HUDEP-2 (cell line): ENCODE measurements at regions not wholly inside any gene's neighbourhood (a gene's known extent, or its start where the extent isn't known, plus 50 kb on each side); places are given as distances from the start of the nearest gene placed in this dataset.

Source experiments
- DNase-seq, 76 experiments: peaks; one replicate each; lab custom pipeline; 2025; ENCODE audit not compliant: unreplicated experiment in 76 of 76; lab: John Stamatoyannopoulos, UW

- DNase-seq, result no peak
These were observed 336.9 kb upstream of the NR3C2 start for GRCh38 chr4:148778980-148779675.

DNA sequence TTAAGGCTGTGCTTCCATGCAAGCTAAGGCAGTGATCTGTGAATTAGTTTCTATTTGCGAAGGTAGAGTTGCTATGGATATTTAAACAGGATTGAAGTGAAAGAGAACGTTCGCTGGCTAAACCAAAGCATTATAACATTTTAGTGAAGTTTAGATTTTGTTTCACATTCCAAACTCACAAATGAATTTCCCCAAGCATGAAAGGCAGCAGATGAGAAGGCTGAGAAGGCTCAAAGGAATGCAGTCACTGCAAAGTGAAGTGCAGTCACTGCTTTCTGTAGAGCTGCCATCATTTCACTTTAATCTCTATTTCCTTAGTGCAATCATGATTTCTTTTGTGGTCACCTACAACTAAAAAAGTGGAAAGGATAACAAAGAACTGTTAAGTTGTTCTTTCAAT is 334.7 kb upstream of the NR3C2 start:
- no peak for DNase-seq

- DNase-seq, result no peak
These were observed 331.9 kb upstream of the NR3C2 start for GRCh38 chr4:148774134-148774533.

DNA sequence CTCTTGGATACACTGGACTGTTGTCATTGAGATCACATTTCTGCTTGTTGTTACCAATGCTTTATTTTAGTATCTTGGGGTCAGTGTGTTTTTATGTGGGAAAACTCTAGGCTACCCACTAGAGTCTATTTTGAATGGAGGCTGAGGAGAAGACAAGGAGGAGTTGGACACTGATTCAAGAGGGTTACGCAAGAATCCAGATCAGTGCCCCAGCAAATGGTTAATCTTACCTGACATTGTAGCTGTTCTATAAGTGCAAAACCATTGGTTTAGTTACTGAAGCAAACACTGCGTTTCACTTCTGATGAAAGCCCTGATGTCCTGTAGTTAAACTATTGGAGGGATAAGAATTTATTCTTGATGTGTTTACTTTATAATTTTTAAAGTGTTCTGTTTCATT is 331.1 kb upstream of the NR3C2 start:
- DNase-seq, result no peak

DNA sequence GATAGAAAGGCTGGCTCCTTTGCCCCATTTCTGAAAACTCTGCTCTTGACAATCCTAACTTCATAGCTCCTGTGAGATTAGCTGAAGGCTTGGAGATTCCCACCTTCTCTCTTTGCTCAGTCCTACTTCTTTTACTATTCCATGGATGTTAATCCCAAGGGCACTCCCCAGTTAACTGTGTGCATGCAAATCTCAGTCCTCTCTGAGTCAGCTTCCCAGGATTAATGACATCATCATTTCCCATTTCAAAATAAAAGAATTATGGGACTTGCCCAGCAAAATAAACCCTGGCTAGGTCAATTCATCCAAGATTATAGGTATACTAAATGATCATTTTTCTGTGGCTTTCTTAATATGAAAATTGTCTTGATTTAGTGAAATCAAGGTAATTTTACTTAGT is 328.6 kb upstream of the NR3C2 start:
- DNase-seq, result no peak

GRCh38 chr4:148770377-148770776 is 328.2 kb upstream of the NR3C2 start:
- no peak for DNase-seq

GRCh38 chr4:148764720-148765119 is 322.5 kb upstream of the NR3C2 start:
- DNase-seq, result no peak

DNA sequence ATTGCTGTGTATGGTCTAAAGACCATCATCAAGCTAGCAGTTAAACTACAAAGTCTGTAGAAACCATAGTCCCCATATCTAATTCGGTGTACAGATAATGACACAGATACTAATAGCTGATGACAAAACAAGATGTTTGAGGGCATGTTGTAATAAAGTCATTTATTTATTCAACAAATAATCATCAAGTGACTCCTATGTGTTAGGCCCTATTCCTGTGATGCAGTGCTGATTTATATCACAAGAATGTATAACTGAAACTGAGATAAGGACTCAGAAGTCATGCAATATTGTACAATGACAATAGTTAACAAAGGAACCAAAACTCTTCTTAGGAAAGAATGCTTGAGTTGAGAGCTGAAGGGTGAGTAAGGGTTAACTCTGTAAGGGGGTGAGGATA is 315.0 kb upstream of the NR3C2 start:
- no peak for DNase-seq

GRCh38 chr4:148749403-148749802 is 307.2 kb upstream of the NR3C2 start:
- no peak for DNase-seq

- no peak for DNase-seq
These were observed 305.6 kb upstream of the NR3C2 start for GRCh38 chr4:148747721-148748268.

DNA sequence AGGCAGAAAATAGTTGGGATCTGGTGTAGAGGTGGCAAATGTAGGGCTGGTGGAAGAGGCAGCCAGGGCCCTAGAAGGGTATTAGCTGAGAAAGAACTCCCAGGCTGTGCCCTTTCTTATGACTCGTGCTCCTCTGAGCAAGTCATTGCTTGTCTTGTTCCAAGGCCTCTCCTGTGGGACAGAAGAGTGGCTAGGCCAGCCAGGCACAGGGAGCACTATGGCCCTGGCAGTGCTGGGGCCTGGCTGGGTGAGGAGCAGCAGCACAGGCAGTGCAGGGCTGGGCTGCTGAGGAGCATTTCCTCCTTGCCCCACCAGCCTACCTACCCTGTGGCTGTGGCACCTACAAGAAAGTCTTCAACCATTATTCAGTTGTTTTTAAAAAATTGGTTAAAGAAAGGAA is 298.5 kb upstream of the NR3C2 start:
- no peak for DNase-seq

DNA sequence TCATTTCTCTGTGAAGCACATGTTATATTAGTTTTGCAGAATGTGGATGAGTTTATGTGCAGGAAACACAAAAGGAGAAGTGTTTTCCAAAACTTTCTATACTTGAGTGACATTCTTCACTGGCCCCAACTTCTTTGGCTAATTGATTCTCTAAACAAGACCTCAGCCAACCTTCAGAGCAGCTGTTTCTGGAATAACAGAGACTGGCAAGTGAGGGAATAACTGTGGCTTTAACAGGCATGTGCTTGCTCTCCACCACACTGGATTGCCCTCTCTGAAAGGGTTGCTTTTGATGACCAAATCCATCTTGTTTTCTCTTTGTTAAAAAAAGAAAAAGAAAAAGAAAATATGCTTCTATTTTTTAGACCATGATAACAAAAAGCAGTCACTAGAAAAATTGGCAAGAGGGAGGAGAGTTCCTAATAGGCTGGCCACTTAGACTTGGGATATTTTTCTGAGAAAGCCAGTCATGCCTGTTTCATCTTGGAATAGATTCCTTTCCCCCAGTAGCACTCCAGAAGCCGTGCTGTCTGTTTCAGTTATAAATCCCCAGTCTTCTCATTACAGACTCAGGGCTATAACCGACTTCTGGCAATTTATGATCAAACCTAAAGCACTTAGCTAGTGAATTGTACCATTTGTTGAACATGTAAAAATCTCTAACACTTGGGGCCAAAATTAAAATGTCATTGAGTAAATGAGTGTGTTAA is 295.0 kb upstream of the NR3C2 start:
- DNase-seq, result no peak

GRCh38 chr4:148735432-148736155 is 293.4 kb upstream of the NR3C2 start:
- no peak for DNase-seq

DNA sequence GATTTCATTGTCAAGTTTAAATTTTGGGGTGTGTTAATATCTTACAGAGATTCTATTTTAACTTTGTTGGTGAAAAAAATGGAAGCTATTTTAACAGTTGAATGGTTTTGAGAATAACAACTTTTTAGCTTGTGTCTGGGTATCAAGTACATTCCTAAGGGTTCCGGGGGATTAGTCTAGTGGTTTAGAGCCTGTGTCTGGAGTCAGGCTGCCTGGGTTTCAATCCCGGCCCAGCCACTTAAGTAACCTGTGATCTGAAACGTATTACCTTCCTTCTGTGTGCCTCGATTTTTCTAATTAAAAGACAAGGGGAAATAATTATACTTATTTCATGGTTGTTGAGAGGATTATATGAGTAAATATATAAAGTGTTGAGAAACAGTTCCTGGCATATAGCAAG is 288.6 kb upstream of the NR3C2 start:
- no peak for DNase-seq

DNA sequence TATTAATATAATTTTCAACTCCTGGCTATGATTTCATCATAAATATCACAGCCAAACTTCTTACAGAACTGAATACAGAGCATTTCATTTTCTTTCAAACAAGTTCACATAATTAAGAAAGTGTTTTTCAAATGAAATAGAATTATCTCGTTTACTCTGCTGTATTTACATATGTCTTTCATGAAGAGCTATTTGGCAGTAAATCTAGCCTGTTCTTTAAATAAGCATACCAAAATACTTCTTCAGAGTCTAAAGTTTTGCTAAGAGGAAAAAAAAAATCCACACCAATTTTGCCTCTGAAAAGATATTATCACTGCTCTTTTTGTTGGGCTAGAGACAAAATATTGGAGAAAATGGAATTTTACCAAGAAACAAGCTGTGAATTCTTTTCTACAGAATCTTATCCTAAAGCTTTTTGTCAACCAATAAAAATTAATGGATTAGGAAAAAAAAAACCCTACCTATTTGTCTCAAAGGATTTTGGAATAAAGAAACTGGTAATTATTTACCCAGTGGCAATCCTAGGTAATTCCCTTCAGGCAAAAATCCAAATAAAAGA is 287.9 kb upstream of the NR3C2 start:
- DNase-seq, result no peak

- DNase-seq, result no peak
These were observed 275.8 kb upstream of the NR3C2 start for GRCh38 chr4:148717988-148718387.

GRCh38 chr4:148716431-148717052 is 274.3 kb upstream of the NR3C2 start:
- no peak for DNase-seq

- no peak for DNase-seq
These were observed 262.1 kb upstream of the NR3C2 start for GRCh38 chr4:148704291-148704690.

DNA sequence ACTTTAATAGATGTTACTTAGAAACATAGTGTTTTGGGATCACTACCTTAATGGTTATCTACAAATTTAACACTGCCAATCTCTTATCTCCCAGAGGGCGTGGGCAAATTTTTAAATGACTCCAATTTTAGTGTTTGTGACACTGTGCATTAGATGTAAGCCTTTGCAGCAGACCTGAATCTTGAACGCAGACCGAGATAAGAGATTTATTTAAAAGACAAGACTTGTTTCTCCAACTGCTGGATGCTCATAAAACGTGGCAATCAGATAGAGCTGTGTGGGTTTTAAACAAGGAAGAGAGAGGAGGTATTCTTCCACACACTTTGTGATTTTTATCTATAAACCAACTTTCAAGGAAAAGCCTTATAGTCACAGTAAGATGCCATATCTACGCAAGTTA is 252.5 kb upstream of the NR3C2 start:
- no peak for DNase-seq

DNA sequence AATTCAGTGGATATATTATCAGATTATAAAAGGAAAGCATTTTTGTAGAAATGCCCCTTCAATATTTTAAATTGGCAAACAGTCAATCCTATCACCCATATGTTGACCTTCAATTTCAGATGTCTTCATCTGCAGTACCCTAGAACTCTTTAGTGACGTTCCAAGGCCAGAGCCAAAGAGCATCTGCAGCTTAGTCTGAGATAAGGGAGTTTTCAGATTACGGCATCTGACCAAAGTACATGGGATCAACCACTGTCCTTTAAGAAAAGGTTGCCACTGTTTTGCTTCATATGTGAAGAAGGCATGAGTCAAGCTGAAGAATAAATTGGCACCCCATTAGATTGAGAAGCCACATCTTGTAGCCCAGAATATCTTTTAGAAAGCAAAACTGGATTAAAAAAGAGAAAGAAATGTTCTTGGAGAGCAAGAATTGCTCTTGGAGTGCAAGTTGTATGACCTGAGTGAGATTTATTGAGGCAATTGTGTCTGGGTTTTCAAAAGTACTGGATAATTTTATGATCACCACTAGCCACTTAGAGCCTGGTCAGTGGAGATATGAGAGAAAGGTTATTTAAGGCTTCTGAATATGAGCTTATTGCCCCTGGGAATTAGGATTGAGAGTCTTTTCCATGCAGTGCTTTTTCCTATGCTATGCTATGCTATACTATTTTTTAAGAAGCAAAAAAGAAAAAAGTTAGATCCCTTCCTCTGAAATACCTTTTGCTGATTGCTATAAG is 251.9 kb upstream of the NR3C2 start:
- DNase-seq, result no peak
